CD4-positive, alpha-beta T cell treated with Interleukin-17A for 1 hour (primary cell): ENCODE measurements at regions not wholly inside any gene's neighbourhood (a gene's known extent, or its start where the extent isn't known, plus 50 kb on each side); places are given as distances from the start of the nearest gene placed in this dataset.

Source experiments
- DNase-seq: peaks from one replicate; pipeline ENCODE4 v3.0.0-alpha.2; 2020

- no peak for DNase-seq
Measured at GRCh38 chr9:96085491-96086143, 210.1 kb downstream of the ERCC6L2 start.

- no peak for DNase-seq
Measured at GRCh38 chr9:96084331-96084734, 208.8 kb downstream of the ERCC6L2 start.

GRCh38 chr9:96082516-96083232 is 207.2 kb downstream of the ERCC6L2 start:
- no peak for DNase-seq

GRCh38 chr9:96080364-96080763 is 204.9 kb downstream of the ERCC6L2 start:
- no peak for DNase-seq

GRCh38 chr9:96079779-96080178 is 204.3 kb downstream of the ERCC6L2 start:
- DNase-seq = no peak

GRCh38 chr9:96078897-96079490 is 203.5 kb downstream of the ERCC6L2 start:
- no peak for DNase-seq

- no peak for DNase-seq
Measured at GRCh38 chr9:96075757-96076156, 200.3 kb downstream of the ERCC6L2 start.

GRCh38 chr9:96075111-96075510 is 199.6 kb downstream of the ERCC6L2 start:
- no peak for DNase-seq

- no peak for DNase-seq
Measured at GRCh38 chr9:96073531-96074480, 198.3 kb downstream of the ERCC6L2 start.

GRCh38 chr9:96072930-96073329 is 197.4 kb downstream of the ERCC6L2 start:
- DNase-seq = no peak

GRCh38 chr9:96071815-96072124 is 196.3 kb downstream of the ERCC6L2 start:
- DNase-seq = no peak

GRCh38 chr9:96071076-96071814 is 195.8 kb downstream of the ERCC6L2 start:
- peak; percentile 10 for DNase-seq

GRCh38 chr9:96069629-96070220 is 194.2 kb downstream of the ERCC6L2 start:
- DNase-seq = no peak

- DNase-seq = no peak
Measured at GRCh38 chr9:96068511-96068910, 193.0 kb downstream of the ERCC6L2 start.

- DNase-seq = no peak
Measured at GRCh38 chr9:96067600-96067999, 192.1 kb downstream of the ERCC6L2 start.

GRCh38 chr9:96067004-96067403 is 191.5 kb downstream of the ERCC6L2 start:
- DNase-seq = no peak

- DNase-seq = no peak
Measured at GRCh38 chr9:96065482-96066251, 190.2 kb downstream of the ERCC6L2 start.

GRCh38 chr9:96064826-96065481 is 189.5 kb downstream of the ERCC6L2 start:
- DNase-seq = no peak

GRCh38 chr9:96062854-96063253 is 187.4 kb downstream of the ERCC6L2 start:
- no peak for DNase-seq

- no peak for DNase-seq
Measured at GRCh38 chr9:96062031-96062430, 186.5 kb downstream of the ERCC6L2 start.
